ENCODE measurements at regions not wholly inside any gene's neighbourhood (a gene's known extent, or its start where the extent isn't known, plus 50 kb on each side); places are given as distances from the start of the nearest gene placed in this dataset.

DNA sequence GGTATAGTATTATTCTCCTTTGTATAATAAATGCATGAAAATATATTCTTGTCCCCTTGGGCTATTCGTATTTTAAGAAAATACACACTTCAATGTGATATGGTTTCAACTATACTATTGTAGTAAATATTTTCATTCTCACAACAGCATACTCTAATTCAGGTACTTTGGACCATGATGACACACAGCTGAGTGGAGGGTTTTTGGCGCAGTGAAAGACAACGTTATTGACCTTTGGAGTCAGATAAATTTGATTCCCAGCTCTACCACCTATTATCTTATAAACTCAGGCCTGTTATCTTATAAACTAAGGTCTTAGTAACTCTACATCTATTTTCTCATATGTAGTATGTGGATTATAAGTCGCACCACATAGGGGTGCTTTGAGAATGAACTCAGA, 895.9 kb upstream of the DDX18 start:
- H3K36me3 Mint-ChIP-seq: no peaks in the 10 kb centered on the region
- no peaks in the 10 kb centered on the region for H3K4me1 Mint-ChIP-seq
- H3K27ac Mint-ChIP-seq: no peak overlapping the region
- Histone ChIP-seq H3K27me3 (ENCODE audit: control insufficient read depth, insufficient read depth, low read length) (no peaks in the 10 kb centered on the region), H3K4me3 (ENCODE audit: low read depth, low read length) (no peak overlapping the region), H3K27ac (ENCODE audit: insufficient read depth, low read length, poor library complexity, severe bottlenecking) (no peak overlapping the region), H3K36me3 (ENCODE audit: control insufficient read depth, insufficient read depth, low read length) (no peaks in the 10 kb centered on the region), H3K4me1 (ENCODE audit: control insufficient read depth, insufficient read depth, low read length, poor library complexity, severe bottlenecking) (no peaks in the 10 kb centered on the region), H3K9me3 (ENCODE audit: control insufficient read depth in 2 of 2, low read length in 2 of 2) (peaks cover 3 to 7% of the 10 kb centered on the region in 2 experiments)
- DNase-seq (no peak), ATAC-seq (ENCODE audit: low read depth in 2 of 2) (no peak)
- H3K9me3 Mint-ChIP-seq: peaks cover 3 to 21% (median 7%) of the 10 kb centered on the region in 7 donors
- no peak overlapping the region for H3K4me3 Mint-ChIP-seq
- H3K27me3 Mint-ChIP-seq: no peaks in the 10 kb centered on the region

GRCh38 chr2:116922414-116922813, 892.1 kb upstream of the DDX18 start:
- ATAC-seq (ENCODE audit: low read depth in 2 of 2) (no peak), DNase-seq (no peak)
- Histone ChIP-seq H3K36me3 (ENCODE audit: control insufficient read depth, insufficient read depth, low read length) (no peaks in the 10 kb centered on the region), H3K4me1 (ENCODE audit: control insufficient read depth, insufficient read depth, low read length, poor library complexity, severe bottlenecking) (no peaks in the 10 kb centered on the region), H3K27ac (ENCODE audit: insufficient read depth, low read length, poor library complexity, severe bottlenecking) (no peak overlapping the region), H3K4me3 (ENCODE audit: low read depth, low read length) (no peak overlapping the region), H3K9me3 (ENCODE audit: control insufficient read depth in 2 of 2, low read length in 2 of 2) (peaks cover 1 to 3% of the 10 kb centered on the region in 2 experiments), H3K27me3 (ENCODE audit: control insufficient read depth, insufficient read depth, low read length) (no peaks in the 10 kb centered on the region)
- Mint-ChIP-seq H3K36me3 (no peaks in the 10 kb centered on the region), H3K27ac (no peak overlapping the region), H3K4me1 (no peaks in the 10 kb centered on the region), H3K27me3 (no peaks in the 10 kb centered on the region), H3K4me3 (no peak overlapping the region), H3K9me3 (peaks cover 4 to 20% (median 6%) of the 10 kb centered on the region in 7 donors)

DNA sequence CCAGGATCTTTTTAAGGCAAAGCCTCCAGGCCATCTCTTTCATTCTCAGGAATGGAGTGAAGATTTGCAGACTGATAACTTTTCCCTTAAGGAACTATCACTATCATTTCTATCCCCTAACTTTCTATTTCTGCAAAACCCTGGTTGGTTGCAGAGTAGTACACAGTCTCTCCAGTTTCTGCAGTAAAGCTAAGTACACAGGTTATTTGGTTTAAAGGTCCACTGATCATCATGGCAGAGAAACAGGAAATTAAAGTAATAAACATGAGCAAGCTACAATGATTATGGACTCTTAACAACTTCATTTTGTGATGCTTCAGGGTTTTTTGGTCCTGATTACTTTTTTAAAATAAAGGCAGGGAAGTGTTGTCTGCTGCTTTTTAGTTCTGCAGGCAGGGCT, 890.0 kb upstream of the DDX18 start:
- Mint-ChIP-seq H3K27me3 (no peaks in the 10 kb centered on the region), H3K36me3 (no peaks in the 10 kb centered on the region), H3K9me3 (peaks cover 0 to 15% (median 2%) of the 10 kb centered on the region in 7 donors), H3K4me3 (no peak overlapping the region), H3K4me1 (no peaks in the 10 kb centered on the region), H3K27ac (no peak overlapping the region)
- no peak for DNase-seq
- H3K36me3 ChIP-seq (ENCODE audit: control insufficient read depth, insufficient read depth, low read length): no peaks in the 10 kb centered on the region
- H3K4me3 ChIP-seq (ENCODE audit: low read depth, low read length): no peak overlapping the region
- H3K4me1 ChIP-seq (ENCODE audit: control insufficient read depth, insufficient read depth, low read length, poor library complexity, severe bottlenecking): no peaks in the 10 kb centered on the region
- H3K27me3 ChIP-seq (ENCODE audit: control insufficient read depth, insufficient read depth, low read length): no peaks in the 10 kb centered on the region
- ATAC-seq (ENCODE audit: low read depth in 2 of 2): no peak
- H3K27ac ChIP-seq (ENCODE audit: insufficient read depth, low read length, poor library complexity, severe bottlenecking): no peak overlapping the region
- peaks cover 0 to 3% of the 10 kb centered on the region in 2 experiments for H3K9me3 ChIP-seq (ENCODE audit: control insufficient read depth in 2 of 2, low read length in 2 of 2)

DNA sequence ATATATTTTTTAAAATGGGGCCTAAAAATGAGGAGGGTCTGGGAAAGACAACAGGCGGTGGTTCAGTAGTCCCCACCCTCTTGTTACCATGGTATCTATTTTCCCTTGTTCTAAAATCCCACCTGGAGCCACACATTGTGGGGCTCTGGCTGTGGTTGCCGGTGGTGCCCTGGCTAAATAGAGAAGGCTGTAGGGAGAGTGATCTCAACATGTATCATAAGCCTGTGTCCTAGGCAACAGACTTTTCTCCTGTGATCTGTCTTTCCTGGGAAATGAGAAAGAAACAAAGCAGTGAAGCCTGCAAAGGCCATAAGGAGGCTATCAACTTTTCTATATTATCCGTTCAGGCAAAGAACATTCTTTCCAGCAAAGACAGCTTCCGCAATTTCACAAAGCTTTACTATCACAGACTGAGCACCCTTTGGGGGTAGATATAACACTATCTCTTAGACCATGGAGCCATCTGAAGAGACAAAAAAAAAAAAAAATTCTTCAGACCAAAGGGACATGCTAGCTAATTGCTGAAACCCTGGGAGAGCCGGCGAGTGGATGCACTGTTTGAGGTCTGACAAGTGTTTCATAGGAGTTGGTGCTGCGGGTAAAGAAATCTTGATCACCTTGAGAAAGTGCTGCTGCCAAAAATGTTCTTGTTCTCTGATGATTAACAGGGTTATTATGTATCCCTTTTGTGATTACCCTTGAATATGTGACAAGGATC, 879.2 kb upstream of the DDX18 start:
- Histone ChIP-seq H3K4me1 (ENCODE audit: control insufficient read depth, insufficient read depth, low read length, poor library complexity, severe bottlenecking) (no peaks in the 10 kb centered on the region), H3K9me3 (ENCODE audit: control insufficient read depth in 2 of 2, low read length in 2 of 2) (peaks cover 4 to 6% of the 10 kb centered on the region in 2 experiments), H3K4me3 (ENCODE audit: low read depth, low read length) (no peak overlapping the region), H3K27me3 (ENCODE audit: control insufficient read depth, insufficient read depth, low read length) (no peaks in the 10 kb centered on the region), H3K27ac (ENCODE audit: insufficient read depth, low read length, poor library complexity, severe bottlenecking) (no peak overlapping the region), H3K36me3 (ENCODE audit: control insufficient read depth, insufficient read depth, low read length) (no peaks in the 10 kb centered on the region)
- no peak overlapping the region for H3K4me3 Mint-ChIP-seq
- ATAC-seq (ENCODE audit: low read depth in 2 of 2): no peak
- H3K9me3 Mint-ChIP-seq: peaks cover 4 to 31% (median 7%) of the 10 kb centered on the region in 7 donors
- no peaks in the 10 kb centered on the region for H3K27me3 Mint-ChIP-seq
- H3K36me3 Mint-ChIP-seq: no peaks in the 10 kb centered on the region
- no peak for DNase-seq
- H3K27ac Mint-ChIP-seq: no peak overlapping the region
- H3K4me1 Mint-ChIP-seq: no peaks in the 10 kb centered on the region

DNA sequence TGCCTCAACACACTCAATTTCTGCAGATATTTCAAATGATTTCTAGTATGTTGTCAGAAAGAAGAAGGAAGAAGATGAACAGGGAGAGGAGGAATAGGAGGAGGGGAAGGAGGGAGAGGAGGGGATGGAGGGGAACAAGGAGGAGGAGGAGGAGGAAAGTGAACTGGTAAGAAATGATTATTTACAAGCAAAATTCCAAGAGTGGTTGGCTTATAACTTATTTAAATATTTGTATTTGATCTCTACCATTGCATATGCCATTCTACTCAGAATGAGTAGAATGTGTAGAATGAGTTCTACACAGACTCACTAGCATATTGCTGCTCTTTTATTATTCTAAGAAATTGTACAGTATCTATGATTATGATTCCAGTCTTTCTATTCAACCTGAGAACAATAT, 866.2 kb upstream of the DDX18 start:
- Histone ChIP-seq H3K4me1 (ENCODE audit: control insufficient read depth, insufficient read depth, low read length, poor library complexity, severe bottlenecking) (no peaks in the 10 kb centered on the region), H3K9me3 (ENCODE audit: control insufficient read depth in 2 of 2, low read length in 2 of 2) (no peaks in the 10 kb centered on the region), H3K4me3 (ENCODE audit: low read depth, low read length) (no peak overlapping the region), H3K27me3 (ENCODE audit: control insufficient read depth, insufficient read depth, low read length) (no peaks in the 10 kb centered on the region), H3K27ac (ENCODE audit: insufficient read depth, low read length, poor library complexity, severe bottlenecking) (no peak overlapping the region), H3K36me3 (ENCODE audit: control insufficient read depth, insufficient read depth, low read length) (no peaks in the 10 kb centered on the region)
- Mint-ChIP-seq H3K27ac (no peak overlapping the region), H3K4me3 (no peak overlapping the region), H3K9me3 (peaks cover 0 to 10% (median 8%) of the 10 kb centered on the region in 7 donors), H3K27me3 (no peaks in the 10 kb centered on the region), H3K36me3 (no peaks in the 10 kb centered on the region), H3K4me1 (peaks cover 0 to 5% (median 0%) of the 10 kb centered on the region in 4 donors)
- DNase-seq (no peak), ATAC-seq (ENCODE audit: low read depth in 2 of 2) (no peak)

DNA sequence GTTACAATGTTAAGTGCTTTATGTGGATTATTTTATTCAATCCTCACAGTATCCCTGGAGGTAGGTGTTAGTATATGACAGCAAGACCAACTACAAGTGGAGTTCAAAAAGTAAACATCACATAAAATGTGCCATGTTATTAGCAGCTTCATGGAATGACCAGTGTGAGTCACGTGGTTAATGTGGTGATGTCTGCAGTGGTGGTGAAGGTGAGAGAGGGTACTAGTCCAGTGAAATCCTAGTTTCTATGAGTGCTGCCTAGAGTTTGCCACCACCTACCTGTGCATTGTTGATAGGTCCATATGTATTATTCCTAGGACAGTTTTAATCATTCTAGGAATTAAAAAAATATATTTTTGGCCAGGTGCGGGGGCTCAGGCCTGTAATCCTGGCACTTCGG, 865.2 kb upstream of the DDX18 start:
- Mint-ChIP-seq H3K4me1 (peaks cover 0 to 5% (median 0%) of the 10 kb centered on the region in 4 donors), H3K36me3 (no peaks in the 10 kb centered on the region), H3K27ac (no peak overlapping the region), H3K9me3 (peaks cover 0 to 18% (median 8%) of the 10 kb centered on the region in 7 donors), H3K4me3 (no peak overlapping the region), H3K27me3 (no peaks in the 10 kb centered on the region)
- Histone ChIP-seq H3K9me3 (ENCODE audit: control insufficient read depth in 2 of 2, low read length in 2 of 2) (no peaks in the 10 kb centered on the region), H3K27ac (ENCODE audit: insufficient read depth, low read length, poor library complexity, severe bottlenecking) (no peak overlapping the region), H3K4me3 (ENCODE audit: low read depth, low read length) (no peak overlapping the region), H3K4me1 (ENCODE audit: control insufficient read depth, insufficient read depth, low read length, poor library complexity, severe bottlenecking) (no peaks in the 10 kb centered on the region), H3K36me3 (ENCODE audit: control insufficient read depth, insufficient read depth, low read length) (no peaks in the 10 kb centered on the region), H3K27me3 (ENCODE audit: control insufficient read depth, insufficient read depth, low read length) (no peaks in the 10 kb centered on the region)
- DNase-seq: no peak
- no peak for ATAC-seq (ENCODE audit: low read depth in 2 of 2)

GRCh38 chr2:116952254-116952653, 862.2 kb upstream of the DDX18 start:
- Mint-ChIP-seq H3K4me1 (peaks cover 0 to 5% (median 0%) of the 10 kb centered on the region in 4 donors), H3K4me3 (no peak overlapping the region), H3K27ac (no peak overlapping the region), H3K36me3 (no peaks in the 10 kb centered on the region), H3K9me3 (peaks cover 0 to 36% (median 6%) of the 10 kb centered on the region in 7 donors), H3K27me3 (no peaks in the 10 kb centered on the region)
- Histone ChIP-seq H3K27ac (ENCODE audit: insufficient read depth, low read length, poor library complexity, severe bottlenecking) (no peak overlapping the region), H3K27me3 (ENCODE audit: control insufficient read depth, insufficient read depth, low read length) (no peaks in the 10 kb centered on the region), H3K4me3 (ENCODE audit: low read depth, low read length) (no peak overlapping the region), H3K4me1 (ENCODE audit: control insufficient read depth, insufficient read depth, low read length, poor library complexity, severe bottlenecking) (no peaks in the 10 kb centered on the region), H3K36me3 (ENCODE audit: control insufficient read depth, insufficient read depth, low read length) (no peaks in the 10 kb centered on the region), H3K9me3 (ENCODE audit: control insufficient read depth in 2 of 2, low read length in 2 of 2) (peaks cover 5 to 7% of the 10 kb centered on the region in 2 experiments)
- DNase-seq: no peak
- no peak for ATAC-seq (ENCODE audit: low read depth in 2 of 2)

DNA sequence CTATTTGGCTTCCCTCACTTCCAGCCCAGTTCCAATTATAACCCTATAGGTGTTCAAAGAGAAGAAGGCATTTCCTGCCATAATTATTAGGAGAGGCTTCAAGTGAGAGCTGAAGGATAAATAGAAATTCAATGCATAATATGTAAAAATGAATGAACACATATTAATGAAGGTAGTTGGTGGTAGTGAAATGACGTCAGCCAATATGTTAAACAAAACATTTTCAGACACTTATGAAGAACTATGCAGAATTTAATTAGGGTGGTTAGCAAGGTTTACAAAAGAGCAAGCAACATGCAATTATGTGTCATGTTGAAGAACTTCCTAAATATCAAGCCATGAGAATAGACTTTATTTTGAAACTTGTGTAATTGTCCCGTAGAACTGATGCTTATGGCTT, 858.8 kb upstream of the DDX18 start:
- H3K27me3 Mint-ChIP-seq: no peaks in the 10 kb centered on the region
- Histone ChIP-seq H3K36me3 (ENCODE audit: control insufficient read depth, insufficient read depth, low read length) (no peaks in the 10 kb centered on the region), H3K4me1 (ENCODE audit: control insufficient read depth, insufficient read depth, low read length, poor library complexity, severe bottlenecking) (no peaks in the 10 kb centered on the region), H3K4me3 (ENCODE audit: low read depth, low read length) (no peak overlapping the region), H3K27ac (ENCODE audit: insufficient read depth, low read length, poor library complexity, severe bottlenecking) (no peak overlapping the region), H3K9me3 (ENCODE audit: control insufficient read depth in 2 of 2, low read length in 2 of 2) (peaks cover 5 to 7% of the 10 kb centered on the region in 2 experiments), H3K27me3 (ENCODE audit: control insufficient read depth, insufficient read depth, low read length) (no peaks in the 10 kb centered on the region)
- H3K36me3 Mint-ChIP-seq: no peaks in the 10 kb centered on the region
- H3K27ac Mint-ChIP-seq: no peak overlapping the region
- no peak overlapping the region for H3K4me3 Mint-ChIP-seq
- DNase-seq (no peak), ATAC-seq (ENCODE audit: low read depth in 2 of 2) (no peak)
- H3K9me3 Mint-ChIP-seq: peaks cover 1 to 37% (median 6%) of the 10 kb centered on the region in 7 donors
- H3K4me1 Mint-ChIP-seq: peaks cover 0 to 5% (median 0%) of the 10 kb centered on the region in 4 donors
